Right atrium auricular region (tissue), 2 donors: ENCODE measurements at regions not wholly inside any gene's neighbourhood (a gene's known extent, or its start where the extent isn't known, plus 50 kb on each side); places are given as distances from the start of the nearest gene placed in this dataset.
A peak's percentile ranks its signal among the peaks of the same experiment; 100 is the strongest.

Experiments used
- DNase-seq: peaks from one replicate; pipeline ENCODE4 v3.0.0-alpha.2; 2019; ENCODE audit warnings: low spot score
- H3K27ac ChIP-seq, 2 donors: fragments of 200-600 bp; sonication (generic); 1 replicate in 1 of 2; 2 replicates in 1 of 2; pipeline ENCODE4 v1.5.1; 2016 to 2019
- H3K27me3 ChIP-seq, 2 donors: fragments of 200-600 bp; sonication (generic); one replicate each; pipeline versions ENCODE4 v1.5.1 to v1.6.0; 2017 to 2019
- H3K36me3 ChIP-seq: fragments of 200-600 bp; sonication (generic); one replicate; pipeline ENCODE4 v1.5.1; 2016
- H3K4me1 ChIP-seq, 2 donors: fragments of 200-600 bp; sonication (generic); one replicate each; pipeline versions ENCODE4 v1.5.1 to v1.6.0; 2017 to 2019
- H3K4me3 ChIP-seq, 2 donors: fragments of 200-600 bp; sonication (generic); 1 replicate in 1 of 2; 2 replicates in 1 of 2; pipeline ENCODE4 v1.5.1; 2017 to 2019; ENCODE audit warnings: mild to moderate bottlenecking in 1 of 2, moderate library complexity in 1 of 2
- H3K9me3 ChIP-seq, 2 donors: fragments of 200-600 bp; sonication (generic); one replicate each; pipeline ENCODE4 v1.5.1; 2019
- CTCF ChIP-seq, 2 donors: fragments of 200-600 bp; sonication (generic); IDR thresholded peaks; one replicate each; pipeline ENCODE4 v1.5.1; 2019; ENCODE audit warnings: antibody characterized with exemption in 2 of 2

- no peaks in the 10 kb centered on the region for H3K36me3 ChIP-seq
- DNase-seq, result no peak
- no peaks in the 10 kb centered on the region for H3K27me3 ChIP-seq
- no peak overlapping the region for H3K4me3 ChIP-seq
- no peaks in the 10 kb centered on the region for H3K4me1 ChIP-seq
- no peak for TF ChIP-seq CTCF (IDR thresholded peaks at IDR 0.05)
- no peaks in the 10 kb centered on the region for H3K9me3 ChIP-seq
- H3K27ac ChIP-seq, result no peak overlapping the region
Measured at GRCh38 chrX:36859231-36859630, 148.9 kb upstream of the FAM47C start.

DNA sequence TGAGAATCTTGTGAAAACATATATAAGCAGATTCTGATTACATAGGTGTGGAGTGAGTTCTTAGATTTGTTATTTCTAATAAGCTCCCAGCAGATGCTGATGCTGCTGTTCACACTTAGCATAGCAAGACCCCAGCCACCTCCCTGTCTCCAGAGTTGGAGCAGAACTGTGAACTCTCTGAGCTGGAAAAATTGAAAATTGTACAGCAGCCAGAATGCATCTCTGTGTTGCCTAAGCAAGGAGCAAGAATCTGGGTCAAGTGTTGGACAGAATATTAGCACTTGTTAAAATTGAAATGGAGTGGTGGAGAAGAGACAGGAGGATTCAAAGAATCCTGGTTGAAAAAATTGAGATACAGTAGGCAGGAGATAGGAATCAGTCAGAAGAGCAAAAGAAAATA, 146.6 kb upstream of the FAM47C start:
- Histone ChIP-seq H3K9me3 (no peaks in the 10 kb centered on the region), H3K4me1 (no peaks in the 10 kb centered on the region), H3K27ac (no peak overlapping the region), H3K4me3 (no peak overlapping the region), H3K27me3 (no peaks in the 10 kb centered on the region), H3K36me3 (no peaks in the 10 kb centered on the region)
- DNase-seq, result no peak
- no peak for TF ChIP-seq CTCF (IDR thresholded peaks at IDR 0.05)

- Histone ChIP-seq H3K4me3 (no peak overlapping the region), H3K27me3 (no peaks in the 10 kb centered on the region), H3K27ac (no peak overlapping the region), H3K9me3 (no peaks in the 10 kb centered on the region), H3K36me3 (no peaks in the 10 kb centered on the region), H3K4me1 (no peaks in the 10 kb centered on the region)
- TF ChIP-seq CTCF (IDR thresholded peaks at IDR 0.05), result peak; percentile 31 to 73
- DNase-seq, result no peak
Measured at GRCh38 chrX:36867143-36867542, 141.0 kb upstream of the FAM47C start.

DNA sequence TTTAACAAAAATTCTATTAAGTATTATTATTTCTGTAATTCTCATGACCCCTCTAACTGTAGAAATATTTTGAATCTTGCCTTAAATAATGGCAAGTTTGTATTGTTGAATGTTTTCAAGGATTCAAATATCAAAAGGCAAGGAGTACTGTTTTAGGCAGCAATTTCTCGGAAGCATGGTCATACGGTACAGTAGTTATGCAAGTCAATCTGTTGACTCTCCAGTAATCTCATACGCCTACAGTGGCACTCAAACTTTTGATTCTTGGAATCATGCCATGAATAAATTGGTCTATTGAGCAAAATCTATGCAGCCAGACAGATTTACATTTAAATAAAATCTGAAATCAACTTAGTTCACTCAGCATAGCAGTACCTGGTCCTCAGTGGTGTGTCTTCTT, 139.6 kb upstream of the FAM47C start:
- Histone ChIP-seq H3K27ac (no peak overlapping the region), H3K9me3 (no peaks in the 10 kb centered on the region), H3K27me3 (no peaks in the 10 kb centered on the region), H3K4me3 (no peak overlapping the region), H3K4me1 (no peaks in the 10 kb centered on the region), H3K36me3 (no peaks in the 10 kb centered on the region)
- TF ChIP-seq CTCF (IDR thresholded peaks at IDR 0.05), result no peak
- no peak for DNase-seq

GRCh38 chrX:36869457-36869856, 138.7 kb upstream of the FAM47C start:
- Histone ChIP-seq H3K9me3 (no peaks in the 10 kb centered on the region), H3K36me3 (no peaks in the 10 kb centered on the region), H3K4me1 (no peaks in the 10 kb centered on the region), H3K27me3 (no peaks in the 10 kb centered on the region), H3K4me3 (no peak overlapping the region), H3K27ac (no peak overlapping the region)
- DNase-seq, result no peak
- no peak for TF ChIP-seq CTCF (IDR thresholded peaks at IDR 0.05)

GRCh38 chrX:36897690-36898089, 110.5 kb upstream of the FAM47C start:
- Histone ChIP-seq H3K4me3 (no peak overlapping the region), H3K9me3 (no peaks in the 10 kb centered on the region), H3K36me3 (no peaks in the 10 kb centered on the region), H3K27ac (no peak overlapping the region), H3K27me3 (no peaks in the 10 kb centered on the region), H3K4me1 (no peaks in the 10 kb centered on the region)
- no peak for DNase-seq
- TF ChIP-seq CTCF (IDR thresholded peaks at IDR 0.05), result no peak
